GM18870 (cell line): ENCODE measurements at regions not wholly inside any gene's neighbourhood (a gene's known extent, or its start where the extent isn't known, plus 50 kb on each side); places are given as distances from the start of the nearest gene placed in this dataset.
"Not testable (repeated sequence)": the region's sequence is repeated elsewhere in the genome, so short reads cannot be mapped to it uniquely, and the experiment has no call there.

Experiments
- ATAC-seq: cut with Tn5 transposase; IDR thresholded peaks from one replicate; pipeline ENCODE4 v1.9.1; 2021; ENCODE audit warnings: moderate library complexity; ENCODE audit not compliant: unreplicated experiment

DNA sequence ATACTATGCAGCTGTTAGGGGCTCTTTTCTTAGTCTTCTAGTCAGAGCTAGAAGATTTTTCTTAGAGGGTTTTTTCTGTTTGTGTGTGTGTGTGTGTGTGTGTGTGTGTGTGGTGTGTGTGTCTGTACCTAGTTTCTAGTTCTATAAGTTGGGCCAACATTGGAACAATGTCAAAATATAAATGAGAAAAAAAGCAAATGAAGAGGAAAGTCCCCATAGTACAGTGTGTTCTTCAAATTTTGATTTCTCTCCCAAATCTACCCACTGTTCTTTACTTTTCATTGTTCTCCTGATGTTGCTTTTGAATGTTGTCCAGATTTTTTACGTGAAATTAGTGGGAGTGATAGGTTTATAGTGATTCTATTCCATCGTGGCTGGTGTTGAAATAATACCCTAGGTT, 2153.4 kb upstream of the RAG2 start:
- no peak for ATAC-seq

DNA sequence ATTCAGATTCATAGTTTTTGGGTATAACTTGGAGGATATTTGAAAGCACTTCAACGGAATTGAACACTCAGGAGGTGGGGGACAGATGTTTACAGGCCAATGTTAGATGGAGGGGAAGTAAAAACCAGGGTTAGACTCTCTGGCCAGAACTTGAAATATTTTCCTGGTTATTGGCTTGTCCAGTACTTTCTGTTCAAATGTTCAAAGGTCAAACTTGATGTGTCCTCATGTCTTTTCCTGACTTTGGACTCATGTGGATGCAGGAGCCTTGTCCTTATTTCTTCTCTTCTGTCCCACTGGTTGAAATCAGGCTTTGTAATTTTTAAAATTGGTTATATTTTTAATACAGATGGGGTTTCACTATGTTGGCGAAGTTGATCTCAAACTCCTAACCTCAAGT, 2148.5 kb upstream of the RAG2 start:
- ATAC-seq = not testable (repeated sequence)

DNA sequence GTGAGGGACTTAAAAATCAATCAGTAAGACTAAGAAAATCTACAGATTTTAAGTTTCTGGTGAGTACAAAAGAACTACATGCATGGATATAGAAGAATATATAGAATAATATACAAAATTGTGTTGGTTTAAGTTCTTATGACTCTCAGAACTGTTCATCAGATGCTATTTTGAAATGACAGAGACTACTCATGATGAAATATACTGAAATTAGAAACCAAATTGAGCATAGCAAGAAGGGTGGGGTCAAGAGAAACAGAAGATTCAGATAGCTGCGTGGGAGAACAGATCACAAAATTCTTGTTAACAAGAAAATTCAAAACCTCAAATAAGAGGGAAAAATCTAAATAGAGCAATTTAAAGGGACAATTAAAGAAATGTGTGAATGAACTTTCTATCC, 2125.3 kb upstream of the RAG2 start:
- ATAC-seq = no peak

DNA sequence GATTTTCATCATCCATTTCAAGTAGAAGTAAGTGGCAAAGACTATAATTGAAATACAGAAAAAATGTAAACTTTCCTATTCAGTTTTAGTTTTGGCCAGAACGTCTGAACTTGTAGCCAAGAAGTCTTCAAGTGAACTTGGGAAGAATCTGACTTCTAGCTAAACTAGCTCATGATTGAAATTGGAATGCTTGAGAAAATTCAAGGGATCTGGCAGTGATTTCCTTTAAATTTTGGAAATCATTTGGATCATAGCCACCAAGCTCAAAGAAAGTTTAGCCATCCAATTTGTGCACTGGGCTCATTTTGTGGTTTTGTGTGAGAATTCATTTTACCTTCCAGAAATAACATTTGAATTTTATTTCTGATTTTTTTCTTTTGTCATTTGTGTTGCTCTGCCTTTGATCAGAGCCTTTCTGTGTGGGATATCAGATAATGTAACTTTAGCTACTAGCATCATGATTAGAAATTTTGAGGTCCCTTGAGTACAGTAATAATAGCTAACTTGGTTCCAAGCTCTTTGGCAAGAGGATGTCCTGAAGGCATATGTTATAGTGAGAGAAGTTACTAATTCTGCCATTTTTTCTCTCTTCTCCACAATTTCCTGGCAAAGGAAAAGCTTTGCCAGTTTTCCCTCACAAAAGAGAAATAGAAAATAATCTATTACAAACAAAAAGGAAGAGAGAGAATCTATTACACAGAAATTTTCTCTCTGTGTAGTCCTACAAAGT, 2123.7 kb upstream of the RAG2 start:
- no peak for ATAC-seq

DNA sequence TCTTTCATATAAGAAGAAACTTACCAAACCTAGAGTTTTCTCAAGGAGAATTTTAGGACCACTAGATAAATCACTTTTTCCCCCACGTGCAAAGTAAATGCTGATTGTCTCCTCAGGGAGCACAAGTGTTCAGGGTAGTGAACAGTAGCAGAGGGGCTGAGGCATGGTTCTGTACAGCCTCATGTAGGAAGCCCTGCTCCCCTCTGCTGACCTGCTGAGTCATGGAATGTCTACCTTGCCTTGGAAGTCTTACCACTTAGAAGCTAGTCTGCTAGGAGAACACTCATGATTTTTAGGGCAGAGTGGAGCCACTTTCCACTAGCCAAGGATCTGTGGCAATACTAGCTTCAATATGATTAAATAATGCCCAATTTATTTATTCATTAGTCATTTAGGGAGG, 2120.6 kb upstream of the RAG2 start:
- no peak for ATAC-seq

DNA sequence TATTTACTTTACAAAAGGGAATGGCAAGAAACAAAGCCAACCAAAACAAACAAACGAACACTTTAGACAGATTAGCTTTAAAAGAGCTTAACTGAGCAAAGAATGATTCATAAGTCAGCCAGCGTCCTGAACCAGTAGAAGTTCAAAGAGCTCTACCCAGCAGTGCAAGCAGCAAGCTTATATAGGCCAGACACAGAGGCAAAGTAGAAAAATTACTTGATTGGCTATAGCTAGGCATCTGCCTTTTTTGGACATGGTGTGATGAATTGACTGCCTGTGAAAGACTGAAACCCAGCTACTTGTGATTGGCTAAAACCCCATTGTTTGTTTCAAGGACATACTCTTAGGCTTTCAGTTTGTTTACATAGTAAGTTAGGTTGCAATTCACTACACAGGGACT, 2120.0 kb upstream of the RAG2 start:
- ATAC-seq = no peak

DNA sequence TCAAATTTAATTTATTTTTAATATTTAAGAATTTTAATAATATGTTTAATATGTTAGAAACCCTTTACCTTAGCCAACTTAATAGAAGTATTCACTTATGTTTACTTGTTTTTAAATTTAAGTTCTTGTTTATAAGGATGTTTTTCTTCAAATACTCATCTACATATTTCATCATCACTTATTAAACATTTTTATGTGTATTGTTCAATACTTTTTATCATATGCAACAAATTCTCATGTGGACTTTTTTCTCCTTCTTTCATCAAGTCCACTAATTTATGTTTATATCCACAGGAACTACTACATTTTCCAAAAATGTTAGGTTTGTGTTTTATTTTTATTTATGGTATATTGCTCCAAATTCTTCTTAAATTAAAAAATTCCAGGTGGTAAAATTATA, 2113.1 kb upstream of the RAG2 start:
- ATAC-seq = no peak

DNA sequence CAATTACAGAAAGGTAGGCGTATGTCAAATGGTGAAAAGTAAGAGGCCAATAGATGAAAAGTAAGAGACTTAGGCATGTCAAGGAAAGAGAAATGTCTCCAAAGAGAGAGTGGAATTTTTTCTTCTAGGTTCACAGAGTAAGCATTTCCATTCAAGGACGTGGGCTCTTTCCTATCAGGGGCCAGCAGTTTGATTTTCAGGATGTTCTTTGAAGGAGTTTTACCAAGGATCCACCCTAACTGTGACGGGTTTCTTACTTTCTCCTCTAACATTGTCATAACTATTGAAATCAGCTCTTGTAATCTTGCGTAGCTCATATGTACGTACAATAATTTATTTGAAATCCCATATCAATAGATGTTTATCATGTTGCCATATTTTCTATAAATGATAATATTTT, 2112.2 kb upstream of the RAG2 start:
- no peak for ATAC-seq

DNA sequence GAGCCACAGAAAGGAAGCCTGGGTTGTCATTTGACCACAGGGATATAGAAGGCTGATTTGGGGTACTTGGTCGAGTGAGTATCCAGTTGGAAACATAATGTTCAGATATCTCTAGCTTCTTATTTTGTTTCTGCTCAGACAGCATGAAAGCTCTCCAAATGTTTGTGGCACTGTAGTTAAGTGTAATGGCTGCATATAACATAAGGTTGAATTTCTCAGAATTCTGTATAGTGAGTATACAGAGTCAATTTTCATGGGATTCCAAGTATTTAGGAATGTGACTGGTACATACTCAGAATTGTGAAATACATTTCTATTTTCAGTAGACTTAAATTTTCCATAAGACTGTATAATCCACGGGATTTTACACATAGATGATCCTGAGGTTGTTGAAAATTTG, 2102.1 kb upstream of the RAG2 start:
- ATAC-seq = no peak

DNA sequence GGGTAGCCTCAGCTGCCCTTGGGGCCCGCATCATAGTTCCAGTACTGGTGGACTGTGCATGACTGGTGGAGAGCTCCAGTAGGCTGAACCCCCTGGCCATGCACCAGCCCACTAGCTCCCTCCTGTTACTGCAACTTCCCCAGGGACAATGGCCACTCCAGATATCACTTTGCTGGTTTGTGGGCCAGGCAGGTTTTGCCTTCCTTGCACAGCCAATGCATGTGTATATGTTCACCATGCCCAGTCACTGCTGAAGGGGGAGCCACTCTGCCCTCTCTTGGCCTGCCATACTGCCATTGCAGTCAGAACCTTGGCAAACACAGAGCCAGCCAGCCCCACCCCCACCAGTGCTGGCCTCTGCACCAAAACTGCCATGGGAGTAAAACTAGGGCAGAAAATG, 2095.3 kb upstream of the RAG2 start:
- ATAC-seq = no peak

DNA sequence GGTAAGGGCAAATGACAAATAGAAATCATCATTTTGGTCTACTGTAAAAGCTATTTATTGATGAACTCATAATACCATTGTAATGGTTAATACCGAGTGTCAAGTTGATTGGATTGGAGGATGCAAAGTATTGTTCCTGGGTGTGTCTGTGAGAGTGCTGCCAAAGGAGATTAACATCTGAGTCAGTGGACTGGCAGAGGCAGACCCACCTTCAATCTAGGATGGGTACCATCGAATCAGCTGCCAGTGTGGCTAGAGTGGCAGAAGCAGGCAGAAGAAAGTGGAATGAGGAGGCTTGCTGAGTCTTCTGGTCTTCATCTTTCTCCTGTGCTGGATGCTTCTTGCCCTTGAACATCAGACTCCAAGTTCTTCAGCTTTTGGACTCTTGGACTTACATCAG, 2092.2 kb upstream of the RAG2 start:
- not testable (repeated sequence) for ATAC-seq

DNA sequence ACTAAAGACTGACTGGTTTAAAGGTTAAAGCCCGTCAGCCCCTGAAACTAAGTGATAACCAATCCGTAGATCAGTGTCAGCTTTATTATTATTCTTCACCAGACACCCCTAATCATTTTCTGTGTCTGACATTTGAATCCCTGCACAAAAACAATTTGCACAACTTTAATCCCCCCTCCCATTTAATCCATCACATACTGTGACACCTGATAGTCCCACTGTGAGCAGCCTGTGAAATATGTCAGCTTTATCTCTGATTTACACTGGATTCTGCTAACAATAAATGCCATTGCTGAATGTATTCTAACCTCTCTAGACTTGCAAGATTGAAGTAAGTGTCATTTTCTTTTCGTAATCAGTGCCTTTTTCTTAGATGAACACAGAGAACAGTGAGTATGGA, 2089.0 kb upstream of the RAG2 start:
- ATAC-seq = no peak

DNA sequence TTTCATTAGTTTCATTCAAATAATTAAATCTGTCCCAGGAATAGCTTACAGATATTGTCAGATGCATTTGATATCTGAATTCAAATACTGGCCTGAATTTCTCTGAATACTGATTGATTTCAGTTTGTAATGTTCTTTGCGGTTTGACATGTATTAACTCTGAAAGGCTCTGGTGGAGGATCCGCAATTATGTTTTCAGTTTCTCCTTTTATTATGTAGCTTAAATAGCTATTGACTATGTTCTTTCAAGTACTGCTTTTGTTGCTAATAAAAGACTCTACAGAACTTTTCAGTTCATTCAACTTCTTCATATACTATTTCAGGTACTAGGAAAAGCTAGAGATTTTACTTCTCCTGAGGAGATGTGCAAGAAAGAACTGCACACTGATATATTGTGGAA, 2085.4 kb upstream of the RAG2 start:
- no peak for ATAC-seq

DNA sequence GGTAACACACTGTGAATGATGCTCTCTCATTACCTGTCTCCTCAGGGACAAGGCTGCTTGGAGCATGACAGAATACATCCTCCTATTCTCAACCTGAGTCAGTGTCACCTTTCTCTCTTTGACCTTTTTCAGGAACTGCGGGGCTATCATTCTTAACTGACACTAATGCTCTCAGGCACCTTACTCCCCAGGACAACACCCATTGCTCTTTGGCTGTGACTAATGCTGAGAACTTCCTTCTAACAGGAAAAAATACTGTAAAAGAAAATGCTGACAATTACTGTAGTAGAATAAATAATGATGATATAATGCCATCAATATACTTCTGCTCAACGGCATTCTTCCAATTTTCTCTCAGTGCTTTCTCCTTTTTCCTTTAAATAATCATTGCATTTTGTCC, 2082.7 kb upstream of the RAG2 start:
- ATAC-seq = no peak

DNA sequence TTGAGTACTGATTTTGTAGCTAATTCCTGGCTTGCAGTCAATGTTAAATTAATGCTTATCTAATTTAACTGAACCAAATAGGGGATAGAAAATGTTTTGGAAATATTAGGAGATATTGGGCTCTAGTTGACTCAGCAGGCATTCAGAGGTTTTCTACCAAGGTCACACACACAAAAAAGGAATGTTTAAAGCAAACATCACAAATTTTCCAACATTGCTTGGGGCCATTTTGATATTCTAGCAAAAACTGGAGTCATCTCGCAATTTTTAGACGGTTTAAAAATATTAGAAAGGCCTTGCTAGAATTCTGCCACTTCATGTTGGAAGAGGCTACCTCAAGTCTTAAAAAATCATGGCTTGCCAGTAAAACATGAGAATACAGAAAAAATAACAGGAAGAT, 2082.1 kb upstream of the RAG2 start:
- ATAC-seq = no peak

DNA sequence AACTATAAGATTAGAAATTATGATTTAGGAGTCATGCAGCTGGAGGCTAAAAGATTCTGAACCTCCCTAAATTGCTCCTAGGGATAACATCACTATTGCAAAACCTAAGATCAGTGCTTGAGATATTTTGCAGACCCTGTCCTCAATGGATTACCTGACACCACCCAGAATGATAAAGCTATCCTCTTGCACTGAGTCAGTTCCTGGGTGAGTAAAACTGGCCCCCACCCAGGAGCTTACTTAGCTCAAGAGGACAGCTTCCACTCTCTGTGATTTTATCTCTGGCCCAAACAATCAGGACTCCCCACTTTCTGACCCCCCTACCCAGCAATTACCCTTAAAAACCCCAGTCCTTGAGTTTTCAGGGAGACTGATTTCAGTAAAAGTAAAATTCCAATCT, 2074.4 kb upstream of the RAG2 start:
- no peak for ATAC-seq

DNA sequence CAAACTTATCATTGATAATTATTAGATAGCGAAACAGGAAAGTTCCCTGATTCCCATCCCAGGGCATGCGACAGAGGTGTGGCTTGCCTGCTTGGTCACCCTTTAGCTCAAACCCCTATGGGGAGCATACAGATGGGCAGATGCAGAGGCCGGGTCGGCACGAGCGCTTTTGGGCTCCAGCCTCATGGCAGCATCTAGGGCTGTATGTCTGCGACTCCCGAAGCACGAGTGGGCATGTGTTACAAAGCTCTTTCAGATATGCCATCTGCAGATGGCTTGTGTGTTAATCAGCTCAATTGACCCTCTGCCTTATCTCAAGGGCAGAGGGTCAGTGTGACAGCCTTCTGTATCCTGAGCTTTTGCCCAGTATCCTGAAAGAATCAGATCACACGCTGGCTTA, 2069.3 kb upstream of the RAG2 start:
- ATAC-seq = no peak

DNA sequence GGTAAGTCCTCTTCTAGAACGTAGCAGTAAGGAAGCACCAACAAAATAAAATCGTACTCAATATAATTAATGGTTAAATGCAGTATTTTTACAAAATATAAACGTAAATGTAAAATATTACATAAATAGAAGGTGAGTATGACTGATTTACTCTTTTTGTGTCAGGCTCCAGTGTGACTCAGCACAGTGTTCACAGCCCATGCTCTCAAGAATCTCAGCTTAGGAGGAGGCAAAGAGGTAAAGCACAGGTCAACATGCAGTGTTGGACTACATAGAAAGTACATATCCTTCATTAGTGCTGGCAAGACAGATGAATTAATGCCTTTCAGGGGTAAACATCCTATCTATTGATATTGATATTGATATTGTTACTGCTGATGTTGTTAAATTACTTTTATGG, 2050.6 kb upstream of the RAG2 start:
- ATAC-seq = no peak

DNA sequence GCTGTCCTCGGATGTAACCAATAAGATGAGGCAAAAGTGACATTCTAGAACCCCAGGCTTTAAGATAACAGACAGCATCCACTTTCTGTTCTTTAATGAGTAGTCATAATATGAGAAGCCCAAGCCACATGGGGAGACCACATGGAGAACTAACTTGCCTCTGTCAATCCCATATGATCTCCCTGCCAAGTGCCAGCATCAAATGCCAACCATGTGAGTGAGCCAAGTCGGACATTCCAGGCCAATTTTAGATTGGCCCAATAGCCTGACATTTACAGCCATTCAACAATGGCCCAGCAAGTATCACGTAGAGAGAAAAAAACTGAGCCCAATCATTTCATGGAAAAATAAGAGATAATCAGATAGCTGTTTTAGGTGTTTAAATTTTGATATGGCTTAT, 2048.3 kb upstream of the RAG2 start:
- no peak for ATAC-seq

DNA sequence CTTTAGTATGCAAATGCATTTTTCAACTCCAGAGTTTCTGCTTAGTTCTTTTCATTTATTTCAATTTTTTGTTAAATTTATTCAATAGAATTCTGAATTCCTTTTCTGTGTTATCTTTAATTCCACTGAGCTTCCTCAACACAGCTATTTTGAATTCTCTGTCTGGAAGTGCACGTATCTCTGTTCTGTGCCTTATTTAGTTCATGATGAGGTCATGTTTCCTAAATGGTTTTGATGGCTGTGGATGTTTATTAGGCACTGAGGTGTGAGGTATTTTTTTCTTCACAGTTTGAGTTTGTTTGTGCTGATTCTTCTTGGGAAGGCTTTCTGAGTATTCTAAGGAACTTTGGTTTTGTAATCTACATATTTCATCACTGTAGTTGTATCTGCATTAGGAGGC, 2042.8 kb upstream of the RAG2 start:
- no peak for ATAC-seq

DNA sequence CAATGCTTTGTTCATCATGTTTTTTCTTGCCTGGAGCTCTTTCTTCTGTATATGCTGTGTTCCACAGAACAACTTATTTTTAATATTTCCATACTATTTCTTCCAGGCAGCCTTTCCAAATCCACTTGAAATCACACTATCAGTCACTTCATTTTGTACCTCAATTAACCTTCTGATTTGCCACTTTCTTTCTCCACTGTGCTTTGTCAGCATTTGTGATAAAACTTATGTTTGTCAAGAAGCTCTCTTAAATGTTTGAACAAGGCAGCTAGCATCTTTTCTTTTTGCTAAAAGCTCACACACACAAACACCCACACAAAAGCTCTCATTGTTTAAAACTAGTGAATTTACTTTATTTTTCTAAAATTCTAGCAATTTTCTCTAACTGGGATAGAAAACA, 2014.7 kb upstream of the RAG2 start:
- ATAC-seq = no peak

DNA sequence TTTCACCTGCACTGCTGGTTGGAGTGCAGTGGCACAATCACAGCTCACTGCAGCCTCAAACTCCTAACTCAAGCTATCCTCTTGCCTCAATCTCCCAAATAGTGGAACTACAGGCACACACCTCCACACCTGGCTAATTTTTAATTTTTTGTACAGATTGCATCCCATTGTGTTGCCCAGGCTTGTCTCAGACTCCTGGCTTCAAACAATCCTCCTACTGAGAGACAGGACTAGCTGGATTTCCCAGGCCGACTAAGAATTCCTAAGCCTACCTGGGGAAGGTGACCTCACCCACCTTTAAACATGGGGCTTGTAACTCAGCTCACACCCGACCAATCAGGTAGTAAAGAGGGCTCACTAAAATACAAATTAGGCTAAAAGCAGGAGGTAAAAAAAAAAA, 2003.3 kb upstream of the RAG2 start:
- not testable (repeated sequence) for ATAC-seq

DNA sequence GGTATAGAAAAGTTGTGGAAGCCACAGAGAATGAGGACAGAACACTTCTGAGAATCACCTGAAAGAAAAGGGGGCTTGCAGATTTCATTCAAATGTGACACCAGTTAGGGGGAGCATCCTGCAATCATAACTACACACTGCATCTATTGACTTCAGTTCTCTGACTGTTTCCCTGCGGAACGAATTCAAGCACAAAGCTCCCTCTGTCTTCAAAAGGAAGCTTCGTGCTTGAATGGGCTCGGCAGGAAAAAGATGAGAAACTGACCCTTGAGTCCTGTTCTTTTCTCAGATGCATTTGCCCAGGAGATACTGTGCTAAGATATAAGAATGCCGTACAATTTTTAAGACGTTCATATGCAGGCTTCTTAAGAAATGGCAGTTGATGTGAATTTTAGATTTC, 2000.4 kb upstream of the RAG2 start:
- ATAC-seq = no peak
